HG03280 (cell line): ENCODE measurements at regions not wholly inside any gene's neighbourhood (a gene's known extent, or its start where the extent isn't known, plus 50 kb on each side); places are given as distances from the start of the nearest gene placed in this dataset.

ENCODE experiments used
- ATAC-seq: cut with Tn5 transposase; IDR thresholded peaks from one replicate; pipeline ENCODE4 v1.9.1; 2021; ENCODE audit warnings: mild to moderate bottlenecking, moderate library complexity; ENCODE audit not compliant: unreplicated experiment

- no peak for ATAC-seq
Measured at GRCh38 chr5:4659851-4660250, 480.3 kb upstream of the ADAMTS16 start.

GRCh38 chr5:4661326-4661725 is 478.8 kb upstream of the ADAMTS16 start:
- no peak for ATAC-seq

DNA sequence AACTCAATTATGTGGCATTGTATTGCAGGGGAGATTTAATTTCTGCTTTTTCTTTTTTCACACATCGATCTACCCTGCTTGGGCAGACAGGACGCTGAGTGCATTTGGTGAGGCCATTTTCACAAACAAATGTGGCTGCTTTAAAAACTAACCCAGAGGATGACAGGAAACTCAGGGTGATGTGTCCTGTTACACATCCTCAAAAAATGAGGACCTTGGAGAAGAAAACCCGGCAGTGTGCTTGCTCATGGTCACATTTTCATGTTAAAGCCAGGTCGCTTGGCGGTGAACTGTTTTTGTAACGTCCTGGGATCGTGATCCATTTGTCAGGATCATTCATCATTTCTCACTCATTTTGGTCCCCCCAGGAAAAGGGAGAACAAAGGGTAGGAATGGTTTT is 478.3 kb upstream of the ADAMTS16 start:
- no peak for ATAC-seq

DNA sequence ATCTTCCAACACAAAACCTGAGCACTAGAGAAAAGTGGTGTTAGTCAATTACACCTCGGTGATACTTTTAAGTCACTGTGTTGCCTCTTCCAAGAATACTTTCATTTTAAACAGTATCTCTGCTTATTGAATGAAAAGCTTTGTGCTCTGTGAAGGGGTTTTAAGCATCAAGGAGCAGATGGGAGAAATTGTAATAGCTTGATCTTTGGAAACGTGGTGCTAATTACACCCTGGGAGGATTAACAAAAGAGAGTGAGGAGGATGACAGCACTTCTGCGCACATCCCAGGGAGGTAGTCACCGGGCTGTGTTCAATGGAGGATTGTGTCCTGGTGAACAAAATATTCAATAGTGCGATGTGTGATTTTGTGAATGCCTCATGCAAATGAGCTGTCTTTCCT is 477.4 kb upstream of the ADAMTS16 start:
- no peak for ATAC-seq

GRCh38 chr5:4665911-4666310 is 474.2 kb upstream of the ADAMTS16 start:
- ATAC-seq, result no peak

DNA sequence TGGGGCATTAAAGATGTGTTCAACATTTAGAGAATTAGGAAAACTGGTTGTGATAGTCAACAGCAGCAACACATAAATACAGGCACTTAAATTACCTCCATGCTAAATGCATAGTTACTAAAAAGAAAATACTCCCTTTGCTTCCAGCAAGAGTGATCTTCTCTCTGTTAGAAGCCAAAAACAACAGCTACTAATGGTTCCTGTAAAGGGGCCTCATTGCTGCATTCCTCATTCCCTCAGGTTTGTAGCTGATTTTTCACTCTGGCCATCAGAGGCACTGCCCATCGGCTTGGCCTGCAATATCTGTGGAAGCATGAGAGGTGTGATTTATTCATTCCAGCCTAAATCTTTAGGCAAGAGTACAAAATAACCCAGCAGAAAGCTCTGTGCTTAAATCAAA is 466.0 kb upstream of the ADAMTS16 start:
- no peak for ATAC-seq

GRCh38 chr5:4676934-4677333 is 463.2 kb upstream of the ADAMTS16 start:
- no peak for ATAC-seq

GRCh38 chr5:4684946-4685345 is 455.2 kb upstream of the ADAMTS16 start:
- no peak for ATAC-seq

DNA sequence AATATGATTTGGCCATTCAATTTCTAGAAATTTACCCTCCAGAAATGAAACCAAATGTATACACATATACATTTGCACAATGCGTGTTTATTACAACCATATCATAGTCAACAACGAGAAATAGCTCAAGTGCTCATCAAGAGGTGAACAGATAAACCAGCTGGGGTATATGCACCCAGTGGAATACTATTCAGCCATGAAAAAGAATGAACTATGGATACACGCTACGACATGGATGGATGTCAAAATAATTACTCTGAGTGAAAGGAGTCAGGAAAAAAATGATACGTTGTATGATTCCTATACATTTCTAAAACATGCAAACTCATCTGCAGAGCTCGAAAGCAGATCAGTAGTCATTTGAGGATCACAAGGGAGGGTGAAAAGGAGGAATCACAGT is 441.5 kb upstream of the ADAMTS16 start:
- no peak for ATAC-seq

DNA sequence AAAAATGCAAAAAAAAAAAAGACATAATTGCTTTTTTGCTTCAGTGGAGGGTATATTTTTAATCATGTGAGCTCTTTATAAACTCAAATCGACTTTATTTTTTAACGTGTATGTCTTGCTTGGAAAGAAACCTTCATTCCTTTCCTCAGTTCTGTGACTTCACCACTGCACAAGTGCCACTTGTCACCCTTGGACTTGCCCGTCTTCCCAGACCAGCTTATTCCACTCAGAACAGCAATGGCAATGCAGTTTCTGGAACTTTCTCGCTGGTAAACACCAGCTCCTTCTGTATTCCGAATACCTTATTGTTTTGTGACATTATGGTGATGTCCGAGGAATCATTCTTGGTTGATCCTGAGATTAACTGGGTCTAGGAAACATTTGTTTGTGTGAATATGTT is 440.5 kb upstream of the ADAMTS16 start:
- no peak for ATAC-seq

DNA sequence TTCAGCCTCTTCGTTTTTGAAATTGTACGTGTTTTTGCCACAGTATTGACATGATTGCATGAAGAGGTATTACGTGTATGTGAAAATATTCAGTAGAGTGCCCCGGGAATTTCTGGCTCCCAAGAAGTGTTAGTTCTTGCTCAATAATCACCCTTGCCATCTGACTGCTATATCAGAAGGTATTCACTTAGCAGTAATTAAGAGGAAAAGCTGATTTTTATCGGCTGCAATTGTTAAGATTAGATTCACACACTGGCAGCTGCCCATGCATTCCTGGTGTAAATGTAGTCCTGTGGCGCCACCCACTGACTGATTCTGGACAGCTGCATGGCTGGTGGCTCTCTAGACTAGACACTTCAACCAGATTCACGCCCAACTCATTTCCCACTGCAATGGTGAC is 440.1 kb upstream of the ADAMTS16 start:
- no peak for ATAC-seq

GRCh38 chr5:4700871-4701270 is 439.3 kb upstream of the ADAMTS16 start:
- ATAC-seq, result no peak

GRCh38 chr5:4703931-4704458 is 436.1 kb upstream of the ADAMTS16 start:
- no peak for ATAC-seq

DNA sequence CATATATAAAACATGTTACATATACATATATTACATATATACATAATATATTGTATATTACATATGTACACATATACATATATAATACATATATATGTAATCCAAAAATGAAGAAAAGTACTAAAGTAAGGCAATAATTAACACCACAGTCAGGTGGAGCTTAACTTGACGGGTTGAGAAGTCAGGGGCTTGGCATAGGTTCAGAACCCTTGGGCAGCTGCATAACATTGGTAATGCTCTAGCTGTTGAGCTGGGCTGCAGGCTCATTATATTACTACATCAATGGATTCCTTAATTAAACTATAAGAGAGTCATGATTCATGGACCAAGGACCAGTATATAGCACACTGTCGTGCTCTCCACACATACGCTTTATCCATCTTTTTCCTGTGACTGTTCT is 435.2 kb upstream of the ADAMTS16 start:
- no peak for ATAC-seq

DNA sequence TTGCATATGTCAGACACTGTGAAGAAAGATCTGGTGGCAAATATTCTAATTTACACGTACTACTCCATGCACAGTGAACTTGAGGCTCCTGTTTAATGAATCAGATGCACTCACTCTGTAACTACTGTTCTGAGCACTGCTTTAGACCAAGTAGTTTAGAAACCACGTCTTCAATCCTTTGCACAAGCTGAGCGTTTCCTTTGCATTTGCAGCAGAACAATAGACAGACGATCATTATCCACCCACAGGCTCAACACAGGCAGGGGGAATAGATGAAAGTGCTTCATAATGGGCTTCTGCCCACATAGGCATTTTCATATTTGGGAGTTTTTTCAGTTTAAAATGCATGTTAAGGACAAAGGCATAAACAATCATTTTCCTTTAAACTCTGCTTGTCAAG is 423.3 kb upstream of the ADAMTS16 start:
- ATAC-seq, result no peak

GRCh38 chr5:4717446-4717845 is 422.7 kb upstream of the ADAMTS16 start:
- ATAC-seq, result no peak

DNA sequence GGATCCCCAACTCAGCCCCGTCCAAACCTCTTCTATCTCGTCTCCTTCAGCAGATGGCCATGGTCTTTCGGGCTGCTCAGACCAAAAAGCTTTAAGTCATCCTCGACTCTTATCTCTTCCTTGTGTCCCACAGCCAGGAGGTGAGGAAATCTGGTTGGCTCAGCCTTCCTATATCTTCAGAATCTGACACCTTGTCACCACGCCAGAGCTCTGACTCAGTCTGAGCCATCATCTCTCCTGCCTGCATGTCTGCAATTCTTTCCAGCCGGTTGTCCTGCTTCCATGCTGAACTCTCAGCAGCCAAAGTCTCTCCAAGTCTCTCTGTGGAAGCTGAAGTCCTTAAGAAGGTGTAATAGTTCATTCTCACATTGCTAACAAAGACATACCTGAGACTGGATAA is 419.3 kb upstream of the ADAMTS16 start:
- ATAC-seq, result no peak

GRCh38 chr5:4722886-4723285 is 417.2 kb upstream of the ADAMTS16 start:
- ATAC-seq, result no peak

- ATAC-seq, result no peak
Measured at GRCh38 chr5:4725594-4725993, 414.5 kb upstream of the ADAMTS16 start.

- ATAC-seq, result no peak
Measured at GRCh38 chr5:4730279-4730678, 409.9 kb upstream of the ADAMTS16 start.

GRCh38 chr5:4734348-4734747 is 405.8 kb upstream of the ADAMTS16 start:
- ATAC-seq, result no peak

GRCh38 chr5:4735261-4735660 is 404.9 kb upstream of the ADAMTS16 start:
- ATAC-seq, result no peak

DNA sequence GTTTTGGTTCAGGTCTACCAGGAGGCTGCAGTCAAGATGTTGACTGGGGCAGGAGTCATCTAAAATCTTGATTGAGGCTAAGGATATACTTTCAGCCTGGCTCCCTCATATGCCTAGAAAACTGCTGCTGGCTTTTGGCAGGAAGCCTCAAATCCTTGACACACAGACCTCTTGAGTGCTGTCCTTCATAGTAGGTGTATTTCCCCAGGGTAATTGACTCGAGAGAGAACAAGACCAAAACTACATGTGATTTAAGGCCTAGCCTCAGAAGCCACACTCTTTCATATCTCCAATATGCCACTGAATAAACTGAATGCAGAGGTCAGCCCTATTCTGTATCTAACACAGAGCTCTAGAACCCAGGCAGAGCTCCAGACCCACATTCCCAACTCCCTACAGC is 402.3 kb upstream of the ADAMTS16 start:
- ATAC-seq, result no peak

DNA sequence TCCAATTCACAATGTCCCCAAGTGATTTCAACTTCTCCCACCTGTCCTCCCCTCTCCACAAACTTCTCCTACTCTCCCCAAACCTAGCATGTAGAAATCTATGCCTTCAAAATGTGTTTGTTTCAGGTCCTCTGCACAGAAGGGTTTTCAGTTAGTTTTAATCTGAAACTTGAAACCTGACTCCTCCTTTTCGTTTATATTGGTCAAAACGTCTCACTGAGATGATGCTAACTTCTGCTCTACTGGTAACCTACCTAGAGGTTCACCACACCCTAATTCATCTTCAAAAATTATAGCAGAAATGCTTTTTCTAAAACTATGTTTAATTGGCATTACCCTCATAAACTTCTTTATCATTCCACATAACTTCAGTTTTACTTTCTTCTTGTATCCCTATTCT is 401.8 kb upstream of the ADAMTS16 start:
- no peak for ATAC-seq
